NT2/D1 (cell line): ENCODE measurements at regions not wholly inside any gene's neighbourhood (a gene's known extent, or its start where the extent isn't known, plus 50 kb on each side); places are given as distances from the start of the nearest gene placed in this dataset.

Experiments
- SUZ12 ChIP-seq: IDR thresholded peaks from 2 replicates; pipeline ENCODE4 v1.6.1; 2011; ENCODE audit not compliant: insufficient read length, insufficient read depth; ENCODE audit errors: extremely low read depth
- YY1 ChIP-seq: IDR thresholded peaks from 2 replicates; pipeline ENCODE4 v1.6.1; 2011; ENCODE audit not compliant: insufficient read length, insufficient read depth

GRCh38 chr16:29226782-29227181 lies 179.7 kb downstream of the NPIPB11 start:
- no peak for TF ChIP-seq YY1
- no peak for TF ChIP-seq SUZ12
